GM19463 (cell line): ENCODE measurements at regions not wholly inside any gene's neighbourhood (a gene's known extent, or its start where the extent isn't known, plus 50 kb on each side); places are given as distances from the start of the nearest gene placed in this dataset.
"Not testable (repeated sequence)": the region's sequence is repeated elsewhere in the genome, so short reads cannot be mapped to it uniquely, and the experiment has no call there.

Experiments used
- ATAC-seq: cut with Tn5 transposase; IDR thresholded peaks from one replicate; pipeline ENCODE4 v1.9.1; 2021; ENCODE audit warnings: mild to moderate bottlenecking, moderate library complexity; ENCODE audit not compliant: unreplicated experiment

- no peak for ATAC-seq
Measured at GRCh38 chr7:68823996-68824780, 774.1 kb upstream of the AUTS2 start.

DNA sequence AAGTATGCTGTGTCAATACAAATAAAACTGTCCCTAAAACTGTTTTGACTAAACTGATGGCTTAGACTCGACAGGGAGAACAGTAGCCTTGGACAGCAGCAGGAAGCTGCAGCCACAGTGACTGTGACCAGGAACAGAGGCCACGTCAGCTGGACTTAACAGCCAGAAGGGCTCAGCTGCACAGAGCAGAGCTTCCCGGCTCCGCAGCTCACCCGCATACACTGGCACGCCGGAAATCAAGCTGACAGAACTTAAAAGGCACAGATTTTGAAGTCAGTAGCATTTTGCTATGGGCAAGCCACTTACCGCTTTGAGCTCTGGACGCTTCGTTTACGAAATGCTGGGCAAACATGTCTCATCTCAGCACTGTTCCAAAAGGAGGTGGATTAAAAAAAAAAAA is 769.7 kb upstream of the AUTS2 start:
- no peak for ATAC-seq

DNA sequence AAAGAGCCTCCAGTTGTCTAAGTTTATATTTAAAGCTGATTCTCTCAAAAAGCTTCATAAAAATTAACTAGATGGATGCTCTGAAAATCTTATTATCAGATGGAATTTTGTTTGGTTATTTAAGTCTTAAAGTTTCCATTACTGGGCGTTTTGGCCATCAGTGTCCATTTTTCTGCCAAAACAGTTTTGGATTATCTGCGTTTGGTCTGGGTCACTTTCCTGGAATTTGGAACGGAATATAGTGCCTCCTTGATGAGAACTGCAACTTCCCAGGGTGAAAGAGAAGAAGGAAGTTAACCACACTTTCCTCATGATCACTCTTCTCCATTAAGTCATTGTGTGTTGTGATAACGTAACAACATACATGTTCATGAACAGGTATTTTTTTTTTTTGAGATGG is 764.9 kb upstream of the AUTS2 start:
- ATAC-seq, result no peak

DNA sequence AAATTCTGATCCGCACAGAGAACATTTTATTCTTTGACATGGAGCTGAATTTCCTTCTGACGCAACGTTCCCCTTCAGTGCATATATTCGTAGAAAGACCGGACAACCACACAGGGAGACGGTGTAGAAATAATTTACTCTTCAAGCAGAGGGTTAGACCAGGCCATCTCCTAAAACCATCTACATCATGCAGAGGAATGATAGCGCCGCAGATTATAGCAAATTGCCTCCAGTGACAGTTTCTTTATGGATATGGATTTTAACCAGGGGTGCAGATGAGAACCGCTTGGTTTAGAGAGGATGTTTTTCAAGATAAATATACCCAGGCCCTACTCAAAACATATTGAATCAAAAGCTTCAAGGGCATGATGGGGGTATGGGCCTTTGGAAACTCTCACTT is 759.3 kb upstream of the AUTS2 start:
- no peak for ATAC-seq

- no peak for ATAC-seq
Measured at GRCh38 chr7:68840991-68841390, 757.3 kb upstream of the AUTS2 start.

- not testable (repeated sequence) for ATAC-seq
Measured at GRCh38 chr7:68843985-68844384, 754.3 kb upstream of the AUTS2 start.

GRCh38 chr7:68846811-68847325 is 751.4 kb upstream of the AUTS2 start:
- ATAC-seq, result no peak

- ATAC-seq, result no peak
Measured at GRCh38 chr7:68853254-68853653, 745.0 kb upstream of the AUTS2 start.

DNA sequence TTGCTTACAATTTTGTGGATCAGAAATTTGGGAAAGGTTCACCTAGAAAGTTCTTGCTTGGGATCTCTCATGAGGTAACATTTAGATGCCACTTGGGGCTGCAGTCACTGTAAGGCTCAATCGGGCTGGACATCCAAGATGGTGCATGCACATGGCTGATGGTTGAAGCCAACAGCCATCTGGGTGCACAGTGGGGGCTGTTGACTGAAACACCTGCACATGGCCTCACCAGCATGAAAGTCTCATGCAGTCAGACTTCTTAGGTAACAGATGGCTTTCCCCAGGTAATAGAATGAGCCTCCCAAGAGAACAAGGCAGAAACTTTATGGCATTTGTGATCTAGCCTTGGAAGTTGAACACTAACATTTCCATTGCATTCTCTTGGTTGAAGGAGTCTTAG is 740.7 kb upstream of the AUTS2 start:
- no peak for ATAC-seq

DNA sequence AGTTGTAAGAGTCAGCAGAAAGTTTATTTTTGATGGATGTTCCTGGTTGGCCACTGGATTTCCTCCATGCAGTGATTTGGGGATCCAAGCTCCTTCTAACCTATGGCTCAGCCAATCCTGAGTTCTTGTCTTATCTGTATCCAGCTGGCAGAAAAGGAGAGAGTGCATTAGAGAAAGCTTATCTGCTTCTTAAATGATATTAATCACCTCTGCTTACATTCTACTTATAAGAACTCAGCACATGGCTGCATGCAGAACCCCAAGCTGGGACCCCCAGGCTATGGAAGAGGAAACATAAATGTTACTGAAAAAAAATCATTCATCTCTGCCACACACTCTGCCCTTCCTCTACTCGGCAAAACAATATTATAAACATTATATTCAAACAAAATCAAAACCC is 739.8 kb upstream of the AUTS2 start:
- no peak for ATAC-seq

DNA sequence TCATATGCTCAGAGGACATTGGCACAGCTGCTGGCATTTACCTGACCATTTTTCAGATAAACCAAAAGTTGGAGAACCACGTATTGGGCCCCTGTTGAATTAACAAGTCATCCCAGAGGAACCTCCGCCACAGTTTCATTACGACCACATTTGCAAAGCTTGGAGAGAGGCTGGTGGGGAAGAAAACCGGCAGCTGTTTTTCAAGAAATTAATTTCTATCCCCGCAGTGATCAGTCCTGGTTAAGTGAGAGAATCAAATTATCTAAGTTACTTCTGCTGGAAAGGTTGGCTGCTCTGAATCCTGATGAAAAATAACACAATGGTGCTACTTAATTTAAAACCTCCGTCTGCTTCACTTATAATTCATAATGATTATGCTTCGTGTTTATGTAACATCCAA is 737.1 kb upstream of the AUTS2 start:
- ATAC-seq, result no peak

DNA sequence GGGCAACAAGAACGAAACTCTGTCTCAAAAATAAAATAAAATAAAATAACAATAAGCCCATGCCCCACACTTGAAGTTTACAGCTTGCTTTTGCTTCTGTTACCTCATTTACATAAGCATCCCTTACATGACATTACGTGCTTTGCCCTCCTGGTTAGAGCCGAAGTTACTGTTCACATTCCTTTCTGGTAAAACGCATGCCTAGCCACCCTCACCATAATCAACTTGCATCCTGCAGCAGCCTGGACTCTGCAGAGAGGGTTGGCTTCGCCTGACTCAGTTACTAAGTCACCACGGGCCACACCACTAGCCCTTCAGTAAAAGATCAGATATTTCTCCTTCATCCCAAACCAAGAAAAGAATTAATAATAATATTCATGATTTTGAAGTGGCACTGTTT is 736.0 kb upstream of the AUTS2 start:
- no peak for ATAC-seq

DNA sequence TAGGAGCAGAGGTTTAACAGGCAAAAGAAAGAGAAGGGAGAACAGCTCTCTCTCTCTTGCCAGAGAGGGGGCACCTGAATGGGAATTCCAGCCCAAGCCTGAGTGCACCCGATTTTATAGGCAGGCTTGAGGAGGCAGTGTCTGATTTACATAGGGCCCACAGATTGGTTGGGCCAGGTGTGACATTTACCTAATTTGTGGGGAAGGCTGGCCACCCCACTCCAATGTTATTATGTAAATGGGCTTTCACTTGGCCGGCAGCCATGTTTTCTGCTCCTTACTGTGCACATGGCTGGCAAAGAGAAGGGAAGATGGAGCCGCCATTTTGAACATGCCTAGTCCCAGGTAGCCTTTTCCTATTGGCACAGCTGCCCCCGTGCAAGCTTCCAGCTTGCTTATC is 735.5 kb upstream of the AUTS2 start:
- no peak for ATAC-seq

DNA sequence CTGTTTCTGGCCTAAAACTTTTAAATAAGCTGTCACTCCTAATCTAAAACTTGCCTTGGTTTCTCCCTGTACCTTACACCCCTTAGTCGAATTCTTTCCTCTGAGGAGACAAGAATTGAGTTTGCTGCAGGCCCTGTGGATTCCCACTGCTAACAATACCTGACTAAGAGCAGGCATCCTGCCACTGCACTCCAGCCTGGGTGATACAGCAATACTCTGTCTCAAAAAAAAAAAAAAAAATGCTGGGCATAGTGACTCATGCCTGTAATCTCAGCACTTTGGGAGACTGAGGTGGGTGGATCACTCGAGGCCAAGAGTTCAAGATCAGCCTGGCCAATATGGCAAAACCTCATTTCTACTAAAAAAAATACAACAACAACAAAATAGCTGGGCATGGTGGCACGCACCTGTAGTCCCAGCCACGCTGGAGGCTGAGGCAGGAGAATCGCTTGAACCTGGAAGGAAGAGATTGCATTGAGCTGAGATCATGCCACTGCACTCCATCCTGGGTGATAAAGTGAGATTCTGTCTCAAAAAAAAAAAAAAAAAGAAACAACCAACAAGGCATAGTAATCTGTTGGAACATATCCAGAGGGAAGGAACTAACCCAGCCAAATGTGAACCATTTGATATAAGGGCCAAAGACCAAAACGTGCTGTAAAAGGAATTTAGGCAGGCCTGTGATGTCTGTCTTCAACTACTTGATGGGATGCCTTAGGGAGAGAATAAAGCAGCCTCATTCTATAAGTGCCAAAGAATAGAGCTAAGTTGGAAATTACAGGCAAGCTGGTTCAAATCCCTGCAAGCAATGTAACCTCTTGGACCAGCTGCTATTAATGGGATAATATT is 732.7 kb upstream of the AUTS2 start:
- ATAC-seq, result no peak

DNA sequence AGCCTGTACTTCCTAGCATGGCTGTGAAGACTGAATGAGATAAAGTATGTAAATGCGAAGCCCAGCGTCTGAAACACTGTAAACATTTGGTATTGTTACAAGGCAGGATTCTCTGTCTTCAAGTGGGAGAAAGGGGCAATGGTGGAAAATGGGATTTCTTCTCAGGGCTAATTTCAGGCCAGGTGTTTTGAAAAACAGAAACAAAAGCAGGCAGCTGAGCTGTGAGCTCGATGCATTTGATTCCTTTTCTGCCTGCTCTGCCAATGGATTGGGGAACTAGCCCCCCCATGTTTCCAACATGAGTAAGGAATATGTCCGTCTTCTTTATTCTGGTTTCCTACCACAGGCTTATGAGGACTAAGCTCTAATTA is 732.1 kb upstream of the AUTS2 start:
- ATAC-seq, result no peak

GRCh38 chr7:68866721-68867120 is 731.6 kb upstream of the AUTS2 start:
- ATAC-seq, result not testable (repeated sequence)

- no peak for ATAC-seq
Measured at GRCh38 chr7:68868978-68869377, 729.3 kb upstream of the AUTS2 start.

DNA sequence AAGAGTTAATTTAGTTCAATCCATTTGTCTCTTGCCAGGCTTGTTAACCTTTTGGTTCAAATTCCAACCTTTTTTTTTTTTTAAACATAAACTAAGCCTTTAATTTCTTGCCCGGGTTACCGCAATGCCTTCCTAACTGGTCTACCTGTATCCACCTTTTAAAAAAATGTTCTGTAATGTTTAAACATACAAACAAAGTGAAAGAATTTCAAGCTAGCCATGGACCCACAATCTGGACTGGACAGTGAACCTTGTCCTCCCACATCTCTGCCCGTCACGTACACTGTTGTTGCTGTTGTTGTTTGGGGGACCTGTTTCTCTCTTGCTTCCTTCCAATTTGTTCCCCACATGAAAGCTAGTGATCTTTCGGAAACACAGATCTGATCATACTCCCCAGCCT is 724.7 kb upstream of the AUTS2 start:
- no peak for ATAC-seq

DNA sequence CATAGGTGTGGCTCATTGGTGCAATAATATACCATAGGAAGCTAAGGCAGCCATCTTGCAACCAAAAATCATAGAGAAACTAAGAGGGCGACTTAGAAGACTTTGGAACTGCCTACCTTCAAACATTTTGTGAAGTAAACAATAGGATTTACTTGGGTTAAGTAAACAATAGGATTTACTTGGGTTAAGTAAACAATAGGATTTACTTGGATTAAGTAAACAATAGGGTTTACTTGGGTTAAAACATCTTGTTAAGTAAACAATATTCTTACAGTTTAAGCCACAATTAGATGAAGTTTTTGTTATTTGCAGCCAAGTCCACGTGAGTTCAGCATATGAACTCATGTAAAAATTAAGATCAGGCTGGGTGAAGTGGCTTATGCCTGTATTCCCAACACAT is 722.4 kb upstream of the AUTS2 start:
- no peak for ATAC-seq

GRCh38 chr7:68887116-68887515 is 711.2 kb upstream of the AUTS2 start:
- not testable (repeated sequence) for ATAC-seq

- ATAC-seq, result no peak
Measured at GRCh38 chr7:68888971-68889385, 709.3 kb upstream of the AUTS2 start.

DNA sequence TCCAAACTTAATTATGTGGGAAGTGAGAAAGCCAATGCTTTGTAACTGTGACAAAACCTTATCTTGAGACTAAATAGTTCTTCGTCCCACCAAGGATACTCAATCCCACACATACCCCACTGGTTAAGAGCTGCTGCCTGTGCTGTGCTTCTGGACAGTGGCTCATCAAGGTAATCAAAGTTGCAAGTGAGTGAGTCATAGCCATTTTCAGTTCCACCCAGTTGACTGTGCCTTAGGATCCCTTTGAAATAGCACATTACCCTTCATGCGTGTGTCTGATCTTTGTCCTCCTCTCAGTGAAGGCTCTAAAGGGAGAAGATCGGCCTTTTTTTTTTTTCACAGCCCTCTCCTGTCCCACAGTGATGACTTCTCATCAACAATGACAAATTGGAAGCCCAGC is 706.0 kb upstream of the AUTS2 start:
- no peak for ATAC-seq
